ENCODE measurements at regions not wholly inside any gene's neighbourhood (a gene's known extent, or its start where the extent isn't known, plus 50 kb on each side); places are given as distances from the start of the nearest gene placed in this dataset.

- Histone ChIP-seq H3K4me3 (no peak overlapping the region), H3K9ac (ENCODE audit: insufficient read depth in 1 of 2, low read depth in 2 of 2, low read length in 2 of 2) (no peak overlapping the region), H3K79me2 (ENCODE audit: control insufficient read depth, insufficient read depth, low read length) (no peaks in the 10 kb centered on the region), H3K9me3 (replicated peaks; ENCODE audit: control insufficient read depth, insufficient read depth, low read depth, low read length) (peaks cover 5% of the 10 kb centered on the region; the same call in 1 of the 2 replicates), H3K36me3 (ENCODE audit: control insufficient read depth, insufficient read depth, low read length) (no peaks in the 10 kb centered on the region), H3K27ac (ENCODE audit: extremely low read depth, low read depth, low read length) (no peak overlapping the region), H3K4me1 (replicated peaks in 1 of 2; ENCODE audit: control insufficient read depth in 2 of 2, insufficient read depth in 2 of 2, low read length in 2 of 2) (no peaks in the 10 kb centered on the region), H3K27me3 (ENCODE audit: control insufficient read depth in 2 of 2, insufficient read depth in 2 of 2, low read length in 2 of 2) (no peaks in the 10 kb centered on the region), H2AFZ (ENCODE audit: low read depth, low read length) (no peak overlapping the region), H3K4me2 (ENCODE audit: insufficient read depth, low read length) (no peak overlapping the region), H3K9me1 (ENCODE audit: control insufficient read depth, insufficient read depth, low read length) (no peaks in the 10 kb centered on the region), H4K20me1 (replicated peaks; ENCODE audit: control insufficient read depth, insufficient read depth, low read length) (no peaks in the 10 kb centered on the region)
- FAIRE-seq (no peak), ATAC-seq (no peak), DNase-seq (ENCODE audit: extremely low read depth in 1 of 4, low spot score in 3 of 4) (no peak)
- intact Hi-C loops (cut with micrococcal nuclease), result no loop called here
- in situ Hi-C loops (cut with MboI), result no loop called here
- ChIA-PET CTCF (ENCODE audit: low intra/inter-chr PET ratio) (no interaction called here), POLR2A (no interaction called here)
- TF ChIP-seq SRSF9 (IDR thresholded peaks at IDR 0.05; ENCODE audit: borderline replicate concordance, low read depth, low read length) (no peak), CSDE1 (IDR thresholded peaks at IDR 0.05) (no peak), ZNF431 (CRISPR knock-in tag; IDR thresholded peaks at IDR 0.05) (no peak), ZNF398 (CRISPR knock-in tag; IDR thresholded peaks at IDR 0.05) (no peak), ADNP (tag; IDR thresholded peaks at IDR 0.05) (no peak), POLR3A (IDR thresholded peaks at IDR 0.05; ENCODE audit: borderline replicate concordance, extremely low read depth, insufficient read depth, insufficient read length) (no peak), SIN3B (IDR thresholded peaks at IDR 0.05; ENCODE audit: low read depth) (no peak), POLR3G (IDR thresholded peaks at IDR 0.05; ENCODE audit: extremely low read depth, insufficient read length, insufficient replicate concordance) (no peak), ZNF140 (CRISPR knock-in tag; IDR thresholded peaks at IDR 0.05) (no peak), ZKSCAN8 (CRISPR knock-in tag; IDR thresholded peaks at IDR 0.05) (no peak), ARNT (IDR thresholded peaks at IDR 0.05) (no peak), HMG20B (CRISPR knock-in tag; IDR thresholded peaks at IDR 0.05) (no peak), RFX5 (IDR thresholded peaks at IDR 0.05; ENCODE audit: low read depth, low read length) (no peak), SNAPC5 (CRISPR knock-in tag; IDR thresholded peaks at IDR 0.05) (no peak)
- BruUV-seq (replicated peaks), result no TSS peak
Measured at GRCh38 chr3:22933841-22934116, 269.3 kb upstream of the UBE2E2 start.
